GM13976 (cell line): ENCODE measurements at regions not wholly inside any gene's neighbourhood (a gene's known extent, or its start where the extent isn't known, plus 50 kb on each side); places are given as distances from the start of the nearest gene placed in this dataset.

Experiments
- DNase-seq: peaks from one replicate; pipeline ENCODE4 v3.0.0; 2012; ENCODE audit warnings: low spot score
- in situ Hi-C: fragments of 300-500 bp; cut with MboI; formaldehyde crosslinking; loops from one replicate; pipeline ENCODE4 v1.12.0; 2022; ENCODE audit warnings: low sequenced_read_pairs, mixed read lengths, inconsistent platforms; ENCODE audit not compliant: unreplicated experiment
- TF ChIP-seq, protein P1 (sequence below): IDR thresholded peaks from 2 replicates; pipeline ENCODE4 v1.5.1; 2012; ENCODE audit warnings: borderline replicate concordance, mild to moderate bottlenecking; ENCODE audit not compliant: insufficient read depth; ENCODE audit errors: extremely low read depth, missing control alignments, control extremely low read depth

DNA sequence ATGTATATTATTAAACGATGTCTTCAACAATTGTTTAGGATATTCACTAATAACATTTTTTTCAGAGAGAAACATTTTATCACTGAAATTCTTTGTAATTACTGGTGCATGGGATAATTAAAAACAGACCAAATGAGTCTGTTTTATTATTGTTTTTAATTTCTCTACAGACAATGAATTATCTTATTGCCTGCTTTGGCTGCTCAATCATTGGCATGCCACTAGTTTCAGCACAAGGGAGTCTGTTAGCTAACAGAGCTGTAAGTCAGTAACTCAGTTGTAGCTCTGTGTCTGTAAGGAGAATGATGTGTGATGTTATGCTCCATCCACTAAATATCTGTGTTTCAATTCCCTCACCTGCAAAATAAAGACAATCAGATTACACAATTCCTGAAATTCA is 443.9 kb downstream of the PRR16 start:
- TF ChIP-seq, protein P1, sequence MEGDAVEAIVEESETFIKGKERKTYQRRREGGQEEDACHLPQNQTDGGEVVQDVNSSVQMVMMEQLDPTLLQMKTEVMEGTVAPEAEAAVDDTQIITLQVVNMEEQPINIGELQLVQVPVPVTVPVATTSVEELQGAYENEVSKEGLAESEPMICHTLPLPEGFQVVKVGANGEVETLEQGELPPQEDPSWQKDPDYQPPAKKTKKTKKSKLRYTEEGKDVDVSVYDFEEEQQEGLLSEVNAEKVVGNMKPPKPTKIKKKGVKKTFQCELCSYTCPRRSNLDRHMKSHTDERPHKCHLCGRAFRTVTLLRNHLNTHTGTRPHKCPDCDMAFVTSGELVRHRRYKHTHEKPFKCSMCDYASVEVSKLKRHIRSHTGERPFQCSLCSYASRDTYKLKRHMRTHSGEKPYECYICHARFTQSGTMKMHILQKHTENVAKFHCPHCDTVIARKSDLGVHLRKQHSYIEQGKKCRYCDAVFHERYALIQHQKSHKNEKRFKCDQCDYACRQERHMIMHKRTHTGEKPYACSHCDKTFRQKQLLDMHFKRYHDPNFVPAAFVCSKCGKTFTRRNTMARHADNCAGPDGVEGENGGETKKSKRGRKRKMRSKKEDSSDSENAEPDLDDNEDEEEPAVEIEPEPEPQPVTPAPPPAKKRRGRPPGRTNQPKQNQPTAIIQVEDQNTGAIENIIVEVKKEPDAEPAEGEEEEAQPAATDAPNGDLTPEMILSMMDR: no peak
- in situ Hi-C loops: no loop called here
- DNase-seq: no peak

DNA sequence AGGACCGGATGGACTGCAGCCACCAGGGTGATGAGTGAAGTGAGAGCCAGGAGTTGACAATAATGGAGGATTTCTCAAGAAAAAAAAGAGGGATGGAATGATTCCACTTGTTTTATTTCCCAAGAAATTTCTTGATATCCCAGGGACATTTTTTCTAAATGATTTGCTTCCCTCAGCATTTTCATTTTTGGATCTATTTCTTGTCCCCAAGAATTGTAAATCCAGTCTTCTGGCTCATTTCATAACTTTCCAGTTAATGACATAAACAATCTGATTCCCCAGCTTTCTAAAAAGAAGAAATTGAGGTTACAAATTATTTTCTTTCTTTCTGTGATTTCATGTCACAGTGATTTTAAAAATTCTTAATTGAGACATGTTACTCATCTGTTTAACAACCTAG is 446.5 kb downstream of the PRR16 start:
- in situ Hi-C loops: no loop called here
- DNase-seq: no peak
- TF ChIP-seq, protein P1: no peak

DNA sequence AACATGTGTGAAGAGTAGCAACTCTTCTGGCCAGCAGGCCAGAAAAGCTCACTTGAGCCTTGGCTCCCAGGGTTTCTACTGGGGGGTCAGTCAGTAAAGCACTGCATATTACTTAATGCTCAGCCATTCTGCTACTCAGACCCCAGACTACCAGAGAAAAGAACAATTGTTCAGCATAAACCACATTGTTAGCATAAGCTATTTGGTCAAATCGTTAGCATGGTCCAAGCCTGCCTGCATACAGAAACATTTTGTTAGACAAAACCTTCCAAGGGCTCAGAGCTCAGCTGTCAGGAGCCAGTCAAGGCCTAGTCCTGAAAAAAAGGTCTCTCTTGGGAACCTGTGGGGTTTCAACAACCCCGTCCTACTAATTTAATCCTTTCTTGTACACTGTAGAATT is 449.3 kb downstream of the PRR16 start:
- in situ Hi-C loops: no loop called here
- no peak for DNase-seq
- TF ChIP-seq, protein P1: no peak

DNA sequence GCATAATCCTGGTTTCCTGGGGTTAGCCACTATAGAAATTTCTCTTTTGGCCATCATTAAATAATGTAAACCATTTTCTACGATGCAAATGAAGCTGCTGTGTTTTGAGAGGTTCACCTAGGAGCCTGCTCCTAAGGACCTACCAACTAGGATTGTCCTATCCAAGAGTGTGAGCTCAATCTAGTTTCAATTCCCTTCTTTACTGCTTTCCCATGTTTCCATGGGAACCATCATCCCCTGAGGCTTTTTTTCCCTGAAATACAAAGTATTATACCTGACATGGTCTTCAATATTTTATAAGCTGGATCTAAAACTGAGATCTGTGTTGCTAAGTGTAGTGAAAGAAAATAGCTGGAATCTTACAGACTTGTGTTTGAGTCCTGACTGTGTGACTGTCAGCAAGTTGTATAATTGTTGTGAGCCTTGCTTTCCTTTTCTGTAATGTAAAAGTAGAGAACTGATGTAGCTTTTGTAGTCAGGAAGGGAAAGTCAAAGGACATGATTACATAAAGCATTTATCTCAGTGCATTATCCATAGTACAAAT is 453.2 kb downstream of the PRR16 start:
- TF ChIP-seq, protein P1: no peak
- in situ Hi-C loops: no loop called here
- DNase-seq: no peak

DNA sequence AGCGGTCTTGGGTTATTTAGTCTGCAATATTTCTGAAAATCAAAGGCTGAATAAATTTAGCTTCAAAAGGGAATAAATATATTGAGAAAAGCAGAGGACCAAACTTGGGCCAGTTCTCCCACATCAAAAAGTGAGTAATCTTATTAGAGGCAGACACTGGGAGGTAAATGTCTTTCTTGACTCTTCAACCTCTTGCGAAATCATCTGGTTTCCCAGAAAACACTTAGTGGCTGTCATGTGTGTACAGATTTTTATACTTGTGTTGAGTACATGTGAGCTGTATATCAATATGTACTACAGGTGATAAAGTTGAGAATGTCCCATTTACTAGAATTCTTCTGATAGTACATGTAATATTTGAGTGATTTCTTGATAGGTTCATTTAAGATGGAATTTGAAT is 454.9 kb downstream of the PRR16 start:
- TF ChIP-seq, protein P1: no peak
- no peak for DNase-seq
- in situ Hi-C loops: no loop called here

DNA sequence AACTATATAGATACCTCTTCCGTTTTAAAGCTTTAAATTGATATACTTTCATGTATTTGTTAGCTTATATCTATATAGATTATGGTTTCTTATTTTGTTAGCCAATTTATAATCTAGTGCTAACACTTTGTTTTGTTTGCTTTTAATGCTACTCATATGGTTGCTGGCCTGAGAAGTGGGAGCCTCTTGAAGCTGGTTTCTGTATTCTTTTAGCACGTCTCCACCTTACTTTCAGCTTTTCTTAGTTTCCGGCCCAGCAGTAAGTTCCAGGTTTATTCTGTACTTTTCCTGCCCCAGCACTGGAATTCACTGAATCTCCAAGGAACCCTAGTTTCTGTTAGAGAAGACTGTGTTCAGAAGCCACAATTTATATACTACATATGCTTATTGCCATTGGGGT is 458.9 kb downstream of the PRR16 start:
- TF ChIP-seq, protein P1: no peak
- DNase-seq: no peak
- in situ Hi-C loops: no loop called here

DNA sequence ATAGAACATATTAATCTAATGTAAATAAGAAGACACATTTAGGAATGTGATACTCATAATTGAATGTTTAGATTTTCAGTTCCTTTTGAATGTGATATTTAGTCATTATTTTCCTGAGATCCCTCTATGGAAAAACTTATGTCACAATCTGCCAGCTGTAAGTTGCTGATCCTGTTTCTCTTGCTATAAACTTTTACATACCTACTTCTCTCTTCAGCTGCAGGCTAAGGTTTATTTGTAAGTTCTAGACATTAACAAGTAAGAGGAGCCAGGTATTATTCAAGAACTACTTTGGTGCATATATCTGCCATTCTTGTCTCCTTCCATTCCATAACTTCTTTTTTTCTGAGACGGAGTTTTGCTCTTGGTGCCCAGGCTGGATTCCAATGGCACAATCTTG is 462.4 kb downstream of the PRR16 start:
- no peak for DNase-seq
- in situ Hi-C loops: no loop called here
- TF ChIP-seq, protein P1: no peak
